GM19035 (cell line): ENCODE measurements at regions not wholly inside any gene's neighbourhood (a gene's known extent, or its start where the extent isn't known, plus 50 kb on each side); places are given as distances from the start of the nearest gene placed in this dataset.
"Not testable (repeated sequence)": the region's sequence is repeated elsewhere in the genome, so short reads cannot be mapped to it uniquely, and the experiment has no call there.

Experiments used
- ATAC-seq: cut with Tn5 transposase; IDR thresholded peaks from one replicate; pipeline ENCODE4 v1.9.1; 2021; ENCODE audit not compliant: unreplicated experiment

- no peak for ATAC-seq
Measured at GRCh38 chr2:128413718-128414341, 95.2 kb upstream of the HS6ST1 start.

GRCh38 chr2:128414351-128414750 lies 95.7 kb upstream of the HS6ST1 start:
- no peak for ATAC-seq

GRCh38 chr2:128414946-128415778 lies 96.5 kb upstream of the HS6ST1 start:
- no peak for ATAC-seq

GRCh38 chr2:128415779-128416061 lies 97.1 kb upstream of the HS6ST1 start:
- ATAC-seq: no peak

- no peak for ATAC-seq
Measured at GRCh38 chr2:128416109-128416785, 97.6 kb upstream of the HS6ST1 start.

- ATAC-seq: no peak
Measured at GRCh38 chr2:128416806-128417205, 98.1 kb upstream of the HS6ST1 start.

- not testable (repeated sequence) for ATAC-seq
Measured at GRCh38 chr2:128417264-128417663, 98.6 kb upstream of the HS6ST1 start.

GRCh38 chr2:128420131-128420530 lies 101.5 kb upstream of the HS6ST1 start:
- ATAC-seq: no peak

GRCh38 chr2:128420776-128421175 lies 102.1 kb upstream of the HS6ST1 start:
- ATAC-seq: no peak

GRCh38 chr2:128421286-128421685 lies 102.6 kb upstream of the HS6ST1 start:
- ATAC-seq: no peak

- ATAC-seq: no peak
Measured at GRCh38 chr2:128421861-128422311, 103.2 kb upstream of the HS6ST1 start.

GRCh38 chr2:128422571-128422970 lies 103.9 kb upstream of the HS6ST1 start:
- ATAC-seq: no peak

GRCh38 chr2:128423788-128424165 lies 105.1 kb upstream of the HS6ST1 start:
- no peak for ATAC-seq

GRCh38 chr2:128424406-128425171 lies 105.9 kb upstream of the HS6ST1 start:
- ATAC-seq: no peak

- no peak for ATAC-seq
Measured at GRCh38 chr2:128425216-128425615, 106.5 kb upstream of the HS6ST1 start.

- ATAC-seq: no peak
Measured at GRCh38 chr2:128425731-128426620, 107.3 kb upstream of the HS6ST1 start.

- no peak for ATAC-seq
Measured at GRCh38 chr2:128427413-128427755, 108.7 kb upstream of the HS6ST1 start.

GRCh38 chr2:128428415-128428814 lies 109.7 kb upstream of the HS6ST1 start:
- no peak for ATAC-seq

- ATAC-seq: no peak
Measured at GRCh38 chr2:128432423-128432822, 113.8 kb upstream of the HS6ST1 start.

GRCh38 chr2:128433911-128434550 lies 115.4 kb upstream of the HS6ST1 start:
- no peak for ATAC-seq
